ENCODE measurements at regions not wholly inside any gene's neighbourhood (a gene's known extent, or its start where the extent isn't known, plus 50 kb on each side); places are given as distances from the start of the nearest gene placed in this dataset.
A peak's percentile ranks its signal among the peaks of the same experiment; 100 is the strongest.

DNA sequence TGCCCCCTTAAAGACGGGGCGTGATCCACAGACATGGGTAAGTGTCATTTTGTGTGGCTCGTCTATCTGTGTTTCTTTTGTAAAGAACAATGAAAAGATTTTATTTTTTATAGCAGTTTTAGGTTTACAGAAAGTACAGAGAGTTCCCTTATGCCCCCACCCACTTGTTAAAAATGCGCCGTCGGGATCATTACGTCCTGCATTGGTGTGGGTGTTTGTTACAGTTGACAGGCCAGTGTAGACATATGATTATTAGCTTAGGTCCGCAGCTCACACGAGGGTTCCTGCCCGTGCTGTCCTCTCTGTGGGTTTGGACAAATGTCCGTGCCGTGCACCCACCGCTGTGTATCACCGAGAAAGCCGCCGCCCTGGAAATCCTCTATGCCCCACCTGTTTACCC, 50.5 kb downstream of the RGS12 start:
- DNase-seq: no peak

DNA sequence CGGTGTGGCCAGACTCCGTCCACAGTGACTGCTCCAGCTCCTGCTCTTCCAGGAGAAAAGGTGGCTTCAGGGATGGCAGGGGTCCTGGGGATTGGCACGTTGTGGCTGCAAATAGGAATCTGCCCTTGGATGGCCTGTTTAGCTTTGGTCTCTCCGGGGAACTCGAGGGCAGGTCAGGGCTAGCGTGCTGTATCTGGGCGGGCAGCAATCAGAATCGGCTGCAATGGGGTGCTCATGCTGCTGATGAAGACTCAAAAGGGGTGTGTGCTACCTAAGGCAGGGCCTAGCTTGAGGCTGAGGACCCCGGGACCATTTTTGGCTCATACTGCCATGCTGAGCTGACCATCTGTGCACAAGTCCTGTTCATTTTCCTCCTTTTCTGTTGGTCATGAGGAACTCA, 51.3 kb downstream of the RGS12 start:
- DNase-seq: no peak

DNA sequence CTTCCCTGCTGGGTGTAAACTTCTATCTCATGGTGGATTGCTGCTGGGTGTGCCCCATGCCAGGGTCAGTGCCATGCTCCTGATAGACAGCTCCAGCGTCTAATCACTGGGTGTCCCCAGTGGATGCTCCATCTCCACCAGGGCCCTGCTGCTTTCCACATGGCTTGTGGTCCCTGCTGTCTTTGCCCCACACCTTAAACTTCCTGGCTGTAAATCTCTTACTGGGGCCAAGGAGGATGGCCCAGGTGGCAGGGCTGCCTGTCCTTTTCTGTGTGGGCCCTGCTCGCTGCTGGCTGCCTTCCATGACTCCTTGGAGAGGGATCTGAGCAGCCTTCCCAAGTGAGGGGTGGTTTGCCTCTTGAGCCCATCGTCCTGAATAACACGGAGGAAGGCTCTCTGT, 51.8 kb downstream of the RGS12 start:
- no peak for DNase-seq

DNA sequence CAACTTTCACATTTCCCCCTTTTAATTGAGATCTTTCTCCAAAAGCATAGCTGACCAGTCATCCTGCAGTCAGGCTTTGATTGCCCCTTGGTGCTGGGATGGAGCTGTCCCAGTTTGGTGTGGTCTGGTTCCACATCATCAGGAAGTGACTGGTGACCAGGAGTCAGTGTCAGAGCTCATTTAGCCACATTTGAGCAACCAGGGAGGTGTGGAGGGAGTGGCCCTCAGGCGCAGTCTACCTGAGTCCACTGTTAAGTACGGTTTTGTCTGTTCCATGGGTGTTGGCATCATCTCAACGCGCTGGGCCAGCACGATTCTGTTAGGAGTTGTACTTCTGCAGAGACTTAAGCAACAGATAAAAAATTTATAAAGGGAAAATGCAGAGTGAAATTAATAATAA, 52.6 kb downstream of the RGS12 start:
- DNase-seq: no peak

DNA sequence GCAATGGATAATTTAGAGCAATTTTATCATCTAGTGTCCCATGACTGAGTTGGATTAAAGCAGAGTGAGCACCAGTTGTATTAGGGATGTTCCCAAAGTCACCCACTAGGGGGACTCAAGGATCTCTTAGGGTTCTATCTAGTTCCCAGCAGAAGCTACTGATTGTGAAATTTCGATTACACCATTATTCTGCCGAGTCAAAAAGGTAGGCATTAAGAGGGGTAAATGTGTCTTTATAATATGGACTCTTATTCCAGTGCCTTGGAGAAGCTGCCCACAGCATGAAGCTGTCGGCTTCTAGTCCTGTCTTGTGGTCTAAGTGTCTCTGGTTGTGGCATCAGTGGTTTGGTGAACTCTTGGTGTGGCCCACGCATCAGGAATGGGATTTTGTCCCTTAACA, 53.3 kb downstream of the RGS12 start:
- peak in 1 of 2 experiments; percentile 67 for DNase-seq

DNA sequence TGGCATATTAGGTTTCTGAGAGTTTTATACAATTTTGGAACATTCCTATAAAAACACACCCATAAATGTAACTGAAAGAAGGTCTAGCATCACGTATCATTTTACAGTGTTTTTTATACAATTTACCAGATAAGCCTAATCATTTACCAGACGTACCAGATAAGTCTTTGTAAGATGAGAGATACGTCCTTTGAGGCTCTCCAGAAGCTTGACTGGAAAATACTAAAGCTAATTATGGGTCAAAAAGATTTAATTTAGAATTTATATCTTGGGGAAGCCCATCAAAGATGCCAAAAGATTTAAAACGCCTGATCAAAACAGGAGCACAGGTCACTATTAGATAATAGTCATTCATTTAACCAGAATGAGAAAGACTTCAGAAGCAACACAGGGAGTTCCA, 55.0 kb downstream of the RGS12 start:
- no peak for DNase-seq

DNA sequence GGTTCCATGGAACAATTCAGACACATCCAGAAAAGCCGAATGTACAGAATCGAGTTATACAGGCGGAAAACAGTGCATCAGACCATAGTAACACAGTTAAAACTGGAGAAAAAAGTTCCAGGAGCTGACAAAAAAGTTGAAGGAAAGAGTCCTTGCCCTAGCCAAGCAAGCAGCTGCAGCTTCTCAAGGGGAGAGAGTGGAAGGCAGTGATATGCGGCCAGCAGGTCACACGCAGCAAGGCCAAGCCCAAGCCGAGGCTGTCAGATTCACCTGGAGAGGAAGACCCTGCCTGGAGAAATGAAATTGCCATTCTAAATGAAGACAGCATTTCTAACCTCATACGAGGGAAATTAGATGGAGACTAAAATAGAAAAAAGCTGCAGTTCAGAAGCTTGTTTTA, 55.8 kb downstream of the RGS12 start:
- DNase-seq: no peak

DNA sequence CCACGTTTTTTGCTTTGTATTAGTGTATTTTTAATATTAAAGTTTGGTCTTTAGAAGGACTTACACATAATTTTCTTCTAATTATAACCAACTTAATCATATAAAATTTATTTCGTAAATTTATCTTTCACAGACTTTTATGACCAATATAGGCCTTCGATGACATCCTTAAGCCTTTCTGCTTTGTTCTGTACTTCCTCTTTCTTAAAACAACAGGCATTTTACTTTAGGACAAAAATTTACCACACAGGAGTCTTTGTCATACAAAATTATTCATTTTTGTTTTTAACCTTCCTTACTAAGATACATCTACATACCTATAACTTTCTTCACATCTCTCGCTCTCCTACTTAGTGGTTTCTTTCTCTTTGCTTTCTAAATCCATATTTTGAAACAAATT, 56.3 kb downstream of the RGS12 start:
- DNase-seq: no peak

DNA sequence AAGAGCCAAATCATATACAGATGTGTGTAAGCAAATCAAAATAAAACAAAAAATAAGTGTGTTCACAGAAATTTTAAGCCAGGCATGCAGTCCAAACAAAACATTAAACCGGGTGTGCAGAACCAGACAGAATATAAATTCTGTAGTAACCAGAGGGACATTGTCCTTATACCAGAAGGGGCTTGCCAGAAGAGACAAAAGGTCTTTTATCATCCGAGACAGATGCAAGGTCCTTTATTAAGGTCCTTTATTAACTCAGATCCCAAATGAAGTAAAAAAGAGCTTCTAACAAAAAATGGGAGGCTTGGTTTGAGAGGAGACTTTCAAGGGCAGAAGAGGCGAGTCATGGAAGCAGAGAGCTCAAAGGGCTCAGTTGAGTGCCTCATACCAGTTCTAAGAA, 59.2 kb downstream of the RGS12 start:
- DNase-seq: no peak

DNA sequence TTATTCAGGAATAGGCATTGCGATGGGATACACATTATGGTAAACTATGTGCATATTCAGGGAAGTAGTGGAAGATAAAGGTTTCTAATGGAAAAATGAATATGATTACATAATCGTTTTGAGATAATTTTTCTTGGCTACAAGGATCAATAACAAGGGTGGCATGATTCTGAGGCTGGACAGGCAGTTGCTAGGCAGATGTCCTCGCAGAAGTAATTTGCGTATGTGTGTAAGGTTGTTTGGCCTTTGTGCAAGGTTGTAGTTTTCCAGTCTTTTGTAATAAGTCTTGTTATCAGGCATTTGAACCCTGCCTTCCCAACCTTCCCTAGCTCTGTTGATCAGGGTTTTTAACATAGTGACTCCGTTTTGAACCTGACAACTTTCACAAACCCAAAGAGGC, 59.7 kb downstream of the RGS12 start:
- no peak for DNase-seq

DNA sequence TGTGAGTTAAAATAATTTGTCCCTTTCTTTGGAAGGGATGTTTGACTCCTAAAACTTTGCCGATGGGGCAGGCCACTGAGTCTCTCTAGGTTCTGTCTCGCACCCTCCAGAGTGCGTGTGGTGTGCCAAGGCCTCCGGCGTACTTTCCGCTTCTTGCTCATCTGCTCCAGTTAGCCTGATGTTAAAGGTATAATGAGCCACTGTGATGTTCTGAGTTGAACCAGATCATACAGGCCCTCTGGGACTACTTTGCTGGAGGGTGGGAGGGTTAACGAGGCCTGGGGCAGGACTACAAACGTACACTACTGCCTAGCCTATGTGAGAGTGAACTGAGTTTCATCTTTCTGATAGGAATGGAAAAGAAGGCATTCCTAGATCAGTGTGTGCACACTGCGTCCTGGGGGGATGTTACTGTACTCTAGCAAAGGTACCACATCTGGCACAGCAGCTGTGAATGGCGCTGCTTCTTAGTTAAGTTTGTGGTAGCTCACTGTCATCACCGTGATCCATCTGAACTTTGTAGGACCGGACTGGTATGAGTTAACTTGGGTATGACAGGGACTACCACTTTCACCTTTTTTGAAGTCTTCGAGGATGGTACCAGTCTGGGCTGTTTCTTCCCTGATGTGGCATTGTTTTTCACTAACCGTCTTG, 60.2 kb downstream of the RGS12 start:
- no peak for DNase-seq

DNA sequence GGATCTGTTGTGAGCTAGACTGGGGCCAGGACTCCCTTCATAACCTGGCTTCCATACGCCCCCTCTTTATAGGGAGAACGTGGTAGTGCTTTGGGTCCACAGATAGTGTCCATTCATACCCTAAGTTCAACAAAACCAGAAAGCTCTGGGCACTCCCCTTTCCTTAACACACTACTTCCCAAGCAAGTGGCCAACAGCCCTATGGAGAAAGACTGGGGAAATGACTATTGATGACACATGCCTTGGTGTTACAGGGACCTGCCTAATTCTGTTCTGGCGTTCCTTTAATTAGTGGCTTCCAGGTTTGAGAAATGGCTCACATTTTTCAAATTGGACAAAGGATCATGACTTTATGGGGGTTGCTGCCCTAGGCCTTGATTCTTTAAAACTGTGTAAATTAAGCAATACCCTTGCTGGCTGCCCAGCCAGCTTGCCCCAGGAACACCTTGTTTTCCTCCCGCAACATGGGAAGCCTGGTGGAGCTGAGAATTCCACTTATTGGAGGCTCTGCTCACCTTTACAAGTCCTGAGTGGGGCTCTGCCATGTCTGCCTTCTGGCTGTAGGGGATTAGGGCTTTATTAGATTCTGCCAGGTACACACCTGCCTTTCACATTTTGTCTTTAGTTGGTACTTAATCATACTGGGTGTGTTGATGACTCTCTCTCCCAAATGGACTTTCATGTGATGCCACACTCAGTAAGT, 61.1 kb downstream of the RGS12 start:
- DNase-seq: no peak

DNA sequence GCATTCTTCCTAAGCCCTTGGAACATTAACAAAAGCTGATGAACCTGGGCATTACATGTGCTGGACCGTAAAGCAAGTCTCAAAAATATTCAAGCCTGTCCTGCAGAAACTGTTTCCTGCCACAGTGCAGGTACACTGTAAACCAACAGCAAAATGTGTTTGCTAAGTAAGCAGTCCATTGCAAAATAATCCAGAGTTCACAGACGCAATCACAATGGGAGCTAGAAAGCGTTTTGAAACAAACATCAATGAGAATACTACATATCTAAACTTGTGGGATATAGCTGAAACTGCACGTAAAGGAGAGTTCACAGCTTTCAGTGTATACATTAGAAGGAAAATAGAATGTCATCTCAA, 61.6 kb downstream of the RGS12 start:
- DNase-seq: no peak

DNA sequence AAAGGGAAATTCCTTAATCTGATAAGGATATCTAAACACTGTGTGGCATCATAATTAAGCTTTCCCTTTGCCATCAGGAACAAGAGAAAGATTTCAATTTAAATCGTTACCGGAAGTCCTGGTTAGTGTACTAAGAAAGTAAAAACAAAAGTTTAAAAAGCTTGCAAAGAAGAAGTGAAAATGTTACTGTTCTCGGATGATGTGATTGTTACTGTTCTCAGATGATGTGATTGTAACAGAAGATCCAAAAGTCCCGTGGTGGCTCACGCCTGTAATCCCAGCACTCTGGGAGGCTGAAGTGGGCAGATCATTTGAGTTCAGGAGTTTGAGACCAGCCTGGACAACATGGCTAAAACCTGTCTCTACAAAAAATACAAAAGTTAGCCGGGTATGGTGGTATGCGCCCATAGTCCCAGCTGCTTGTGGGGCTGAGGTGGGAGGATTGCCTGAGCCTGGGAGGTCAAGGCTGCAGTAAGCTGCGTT, 62.5 kb downstream of the RGS12 start:
- no peak for DNase-seq

DNA sequence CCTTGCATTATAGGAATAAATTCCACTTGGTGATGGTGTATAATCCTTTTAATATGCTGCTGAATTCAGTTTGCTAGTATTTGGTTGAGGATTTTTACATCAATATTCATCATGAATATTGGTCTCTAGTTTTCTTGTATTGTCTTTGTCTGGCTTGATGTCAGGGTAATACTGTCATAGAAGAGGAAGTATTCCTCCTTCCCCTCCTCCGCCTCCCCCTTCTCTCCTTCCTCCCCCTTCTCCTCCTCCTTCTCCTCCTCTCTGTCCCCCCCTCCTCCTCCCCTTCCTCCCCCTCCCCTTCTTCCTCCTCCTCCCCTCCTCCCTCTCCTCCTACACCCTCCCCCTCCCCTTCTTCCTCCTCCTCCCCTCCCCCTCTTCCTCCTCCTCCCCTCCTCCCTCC, 65.8 kb downstream of the RGS12 start:
- no peak for DNase-seq

DNA sequence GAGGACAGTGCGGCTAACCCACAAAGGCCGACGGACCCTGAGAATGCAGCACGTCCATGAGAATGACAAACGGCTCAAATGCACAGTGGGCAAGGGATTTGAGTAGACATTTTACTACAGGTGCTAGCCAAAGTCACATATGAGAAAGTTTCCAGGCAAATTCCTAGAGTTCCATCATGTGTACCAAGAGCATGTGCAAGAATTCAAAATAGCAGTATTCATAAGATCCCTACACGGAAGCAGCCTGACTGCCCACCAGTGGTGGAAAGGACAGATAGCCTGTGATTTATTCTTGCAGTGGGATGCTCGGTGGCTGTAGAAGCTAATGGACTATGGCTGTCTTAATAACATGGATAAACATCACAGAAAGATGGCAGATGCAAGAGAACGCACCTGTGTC, 68.0 kb downstream of the RGS12 start:
- no peak for DNase-seq

DNA sequence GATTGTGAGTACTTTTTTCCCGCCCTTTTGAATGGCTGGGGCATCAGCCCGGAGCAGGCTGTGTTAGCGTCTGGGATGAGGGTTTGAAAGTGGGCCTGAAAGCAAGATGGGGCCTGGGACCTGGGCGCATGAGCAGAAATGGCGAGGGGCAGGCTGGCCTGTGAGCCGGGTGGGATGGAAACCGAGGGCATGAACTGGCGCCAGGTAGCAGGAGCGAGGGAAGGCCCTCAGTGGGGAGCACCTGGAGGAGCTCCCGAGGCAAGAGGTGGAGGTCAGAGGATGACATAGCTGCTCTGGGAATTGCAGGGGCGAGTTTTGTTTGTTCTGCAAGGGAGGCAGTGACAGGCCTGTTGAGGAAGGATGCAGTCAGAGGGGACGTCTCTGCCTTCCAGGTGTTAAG, 68.6 kb downstream of the RGS12 start:
- no peak for DNase-seq

DNA sequence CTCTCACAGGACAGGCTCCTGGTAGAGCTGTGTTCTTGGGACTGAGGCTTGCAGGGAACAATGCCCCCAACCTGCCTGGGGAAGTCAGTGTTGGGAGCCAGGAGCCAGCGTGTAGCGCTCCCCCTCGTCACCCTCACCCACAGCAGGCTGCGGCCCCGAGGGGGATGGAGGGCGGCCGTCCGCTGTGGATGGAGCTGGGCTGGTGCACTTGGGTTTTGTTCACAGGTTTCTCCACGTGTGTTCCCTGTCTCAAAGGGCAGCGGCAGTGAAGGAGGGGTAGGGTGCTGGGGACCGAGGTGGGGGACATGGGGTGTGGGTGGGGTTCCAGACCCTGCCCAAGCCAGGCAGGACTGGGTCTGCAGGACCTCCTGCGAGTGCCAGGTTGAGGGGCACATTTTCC, 69.1 kb downstream of the RGS12 start:
- DNase-seq: no peak

DNA sequence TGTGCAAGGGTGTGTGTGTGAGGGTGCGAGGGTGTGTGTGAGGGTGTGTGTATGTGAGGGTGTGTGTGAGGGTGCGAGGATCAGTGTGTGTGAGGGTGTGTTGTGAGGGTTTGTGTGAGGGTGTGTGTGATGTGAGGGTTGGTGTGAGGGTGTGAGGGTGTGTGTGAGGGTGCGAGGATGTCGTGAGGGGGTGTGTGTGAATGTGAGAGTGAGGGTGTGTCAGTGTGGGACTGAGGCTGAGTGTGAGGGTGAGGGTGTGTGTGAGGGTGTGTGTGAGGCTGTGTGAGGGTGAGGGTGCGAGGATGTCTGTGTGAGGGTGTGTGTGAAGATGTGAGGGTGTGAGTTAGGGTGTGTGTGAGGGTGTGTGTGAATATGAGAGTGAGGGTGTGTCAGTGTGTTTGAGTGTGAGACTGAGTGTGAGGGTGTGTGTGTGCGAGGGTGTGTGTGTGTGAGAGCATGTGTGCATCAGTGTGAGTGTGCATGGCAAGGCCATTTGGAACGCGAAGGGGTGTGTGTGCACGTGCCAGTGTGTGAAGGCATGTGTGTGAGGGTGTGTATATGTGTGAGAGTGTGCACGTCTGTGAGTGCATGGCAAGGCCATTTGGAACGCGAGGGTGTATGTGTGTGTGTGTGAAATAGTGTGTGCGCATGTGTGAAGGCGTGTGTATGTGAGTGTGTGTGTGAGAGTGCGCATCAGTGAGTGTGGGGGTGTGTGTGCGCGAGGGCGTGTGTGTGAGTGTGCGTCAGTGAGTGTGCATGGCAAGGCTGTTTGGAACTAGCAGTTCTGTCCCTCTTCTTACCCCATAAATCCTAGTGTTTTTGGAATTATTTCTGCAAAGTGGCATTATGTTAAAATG, 69.8 kb downstream of the RGS12 start:
- DNase-seq: no peak

DNA sequence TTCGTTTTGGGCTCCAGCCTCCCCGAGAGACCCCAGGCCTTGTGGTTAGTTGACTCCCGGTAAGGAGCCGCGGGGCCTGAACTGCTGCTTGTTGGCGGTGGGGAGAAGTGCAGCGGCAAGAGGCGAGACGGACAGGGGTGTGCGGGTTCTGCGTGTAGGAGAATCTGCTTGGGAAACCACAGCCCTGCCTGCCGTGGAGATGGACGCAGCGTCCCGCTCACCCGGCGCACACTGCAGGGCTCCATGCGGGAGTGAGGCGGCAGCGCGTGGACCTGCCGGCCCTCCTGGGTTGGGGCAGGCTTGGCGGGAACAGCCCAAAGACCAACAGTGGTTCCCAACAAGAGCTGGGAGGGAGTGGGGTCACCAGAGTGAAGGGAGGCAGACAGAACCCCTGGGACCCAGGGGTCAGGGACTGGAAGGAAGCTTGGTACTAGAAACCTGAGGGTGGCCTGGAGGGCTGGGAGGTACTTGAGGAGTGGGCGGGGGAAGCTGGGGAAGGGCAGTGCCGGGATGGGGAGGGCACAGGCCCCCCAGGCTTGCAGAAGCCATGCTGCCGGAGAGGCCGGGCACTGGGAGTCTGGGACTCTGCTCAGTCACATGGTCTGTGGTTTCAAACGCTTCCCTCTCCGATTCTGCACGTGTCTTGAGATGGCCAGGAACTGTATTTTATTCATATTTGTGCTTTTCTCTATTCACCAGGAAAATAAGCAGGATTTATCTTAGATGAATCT, 70.8 kb downstream of the RGS12 start:
- no peak for DNase-seq

DNA sequence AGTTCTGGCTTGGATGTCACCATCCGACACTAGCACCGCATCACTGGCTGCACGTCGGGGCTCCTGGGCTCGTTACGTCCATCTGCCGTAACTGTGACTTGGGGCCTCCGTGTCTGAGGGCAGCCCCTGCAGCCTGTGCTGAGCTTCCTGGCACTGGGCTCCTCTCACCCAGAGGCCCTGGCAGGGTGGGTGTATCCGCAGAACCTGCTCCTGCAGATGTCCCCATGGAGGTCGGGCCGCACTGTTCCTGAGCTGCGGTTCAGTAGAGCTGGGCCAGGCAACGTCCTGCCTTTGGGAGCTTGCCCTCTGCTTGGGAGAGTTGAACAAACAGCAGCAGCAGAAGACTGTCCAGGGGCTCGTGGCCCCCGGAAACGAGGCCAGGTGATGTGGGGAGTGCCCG, 71.4 kb downstream of the RGS12 start:
- DNase-seq: no peak

DNA sequence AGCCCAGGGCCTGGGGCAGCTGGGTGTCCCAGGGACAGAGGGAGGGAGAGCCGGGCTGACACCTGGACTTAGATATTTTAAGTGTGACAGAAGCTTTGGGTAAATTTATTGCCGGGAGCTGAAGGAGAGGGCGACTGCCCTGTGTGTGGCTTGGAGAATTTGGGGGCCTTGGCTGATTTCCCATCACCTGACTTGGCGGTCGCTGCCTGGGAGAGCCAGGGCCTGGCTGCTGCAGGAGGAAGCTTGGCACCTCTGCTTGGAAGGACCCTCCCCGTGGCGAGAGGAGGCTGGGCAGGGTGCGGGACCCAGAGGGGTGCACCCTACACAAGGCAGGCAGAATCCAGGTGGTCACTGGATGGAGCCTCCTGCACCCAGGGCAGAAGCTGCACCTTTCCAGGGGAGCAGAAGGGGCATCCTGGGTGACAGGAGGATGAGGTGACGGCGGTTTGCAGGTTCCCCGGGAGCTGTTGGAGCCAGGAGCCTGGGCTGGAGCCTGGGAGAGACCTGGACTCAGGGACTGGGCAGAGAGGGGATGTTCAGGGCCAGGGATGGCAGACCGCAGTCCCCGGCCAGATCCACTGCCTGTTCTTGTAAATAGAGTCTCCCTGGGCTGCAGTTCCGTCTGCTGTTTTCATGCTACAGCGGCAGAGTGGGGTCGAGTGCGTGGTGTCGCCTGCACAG, 72.0 kb downstream of the RGS12 start:
- no peak for DNase-seq

DNA sequence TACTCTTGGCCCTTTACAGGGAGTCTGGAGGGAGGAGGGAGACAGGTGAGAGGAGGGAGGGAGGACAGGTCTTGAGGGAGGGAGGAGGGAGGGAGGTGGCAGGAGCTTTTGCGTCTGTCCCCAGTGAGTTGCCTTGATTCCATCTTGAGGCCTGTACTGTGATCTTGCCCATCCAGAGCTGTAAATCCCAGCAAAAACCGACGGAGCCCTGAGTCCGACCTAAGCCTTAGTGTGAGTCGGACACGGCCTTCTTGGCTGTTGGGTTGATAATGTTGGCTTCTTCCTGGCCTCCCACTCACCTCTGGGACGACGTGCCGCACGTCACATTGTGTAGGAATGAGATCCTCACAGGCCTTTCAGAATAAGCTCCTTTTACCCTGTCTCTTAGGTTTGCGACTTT, 72.5 kb downstream of the RGS12 start:
- DNase-seq: no peak
